PFSK-1 (cell line): ENCODE measurements at regions not wholly inside any gene's neighbourhood (a gene's known extent, or its start where the extent isn't known, plus 50 kb on each side); places are given as distances from the start of the nearest gene placed in this dataset.

Experiments used
- FOXP2 ChIP-seq: optimal IDR thresholded peaks from 2 replicates; pipeline ENCODE3; 2011; ENCODE audit warnings: borderline replicate concordance, control low read depth, inconsistent platforms; ENCODE audit not compliant: insufficient read depth; ENCODE audit errors: extremely low read length, extremely low read depth
- POLR2AphosphoS5 ChIP-seq: IDR thresholded peaks from 2 replicates; pipeline ENCODE4 v1.6.1; 2012; ENCODE audit warnings: low read depth, mild to moderate bottlenecking, control low read depth, low read length, moderate library complexity
- REST ChIP-seq, 2 experiments: IDR thresholded peaks; 2 replicates each; pipeline versions ENCODE4 v1.6.1 to v1.8.0; 2011 to 2012; ENCODE audit warnings: low read depth in 2 of 2, low read length in 2 of 2, control low read depth in 1 of 2, inconsistent platforms in 1 of 2, mild to moderate bottlenecking in 1 of 2, moderate library complexity in 1 of 2; ENCODE audit not compliant: insufficient read depth in 1 of 2
- SIN3A ChIP-seq: IDR thresholded peaks from 2 replicates; pipeline ENCODE4 v1.6.1; 2012; ENCODE audit warnings: mild to moderate bottlenecking, low read length, moderate library complexity, borderline replicate concordance; ENCODE audit not compliant: insufficient read depth
- TAF1 ChIP-seq: IDR thresholded peaks from 2 replicates; pipeline ENCODE4 v1.6.1; 2012; ENCODE audit warnings: low read length, control low read depth, borderline replicate concordance; ENCODE audit not compliant: insufficient read depth

DNA sequence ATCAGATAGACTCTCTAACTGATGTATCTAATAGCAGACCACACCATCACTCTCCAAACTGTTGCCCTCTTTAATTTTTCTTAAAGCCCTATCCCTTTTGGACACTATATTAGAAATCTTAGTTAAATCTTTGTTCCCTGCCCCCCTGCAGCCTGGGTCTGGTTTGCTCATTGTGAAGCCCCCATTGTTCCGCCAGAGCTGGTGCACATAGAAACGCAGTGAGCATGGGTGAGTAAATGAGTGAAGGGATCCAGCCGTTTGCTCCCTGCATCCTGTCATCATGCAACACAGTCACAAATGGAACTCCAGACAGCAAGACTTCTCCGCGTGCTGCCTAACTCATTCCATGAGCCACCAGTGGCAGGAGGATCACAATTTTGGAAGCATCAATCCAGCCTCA is 402.5 kb downstream of the PREX1 start:
- TF ChIP-seq REST (IDR thresholded peaks at IDR 0.05; ENCODE audit: insufficient read depth in 1 of 2, low read depth in 2 of 2, low read length in 2 of 2), result no peak
- TF ChIP-seq FOXP2, result no peak
- TF ChIP-seq TAF1, result no peak
- no peak for TF ChIP-seq POLR2AphosphoS5
- no peak for TF ChIP-seq SIN3A

- TF ChIP-seq FOXP2 (no peak), POLR2AphosphoS5 (no peak), SIN3A (no peak), TAF1 (no peak), REST (IDR thresholded peaks at IDR 0.05; ENCODE audit: insufficient read depth in 1 of 2, low read depth in 2 of 2, low read length in 2 of 2) (no peak)
Observed at GRCh38 chr20:48422242-48422960, 405.4 kb downstream of the PREX1 start.

DNA sequence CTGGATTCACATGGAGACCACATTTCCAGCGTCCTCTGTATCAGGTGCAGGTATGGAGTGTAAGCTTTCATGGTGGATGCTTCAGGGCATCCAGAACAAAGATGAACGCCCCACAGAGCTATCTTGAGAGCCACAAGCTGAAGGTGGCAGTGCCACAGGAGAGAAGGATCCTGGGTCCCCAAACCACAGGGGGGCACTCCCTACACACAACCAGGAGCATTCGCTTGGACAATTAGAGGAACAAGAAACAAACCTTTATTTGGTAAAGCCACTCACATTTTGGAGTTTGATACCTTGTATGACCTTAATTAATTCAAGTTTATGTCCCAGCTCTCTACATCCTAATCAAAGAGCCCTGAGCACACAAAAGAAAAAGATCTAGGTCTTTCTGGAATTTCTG is 406.3 kb downstream of the PREX1 start:
- no peak for TF ChIP-seq POLR2AphosphoS5
- no peak for TF ChIP-seq SIN3A
- TF ChIP-seq TAF1, result no peak
- no peak for TF ChIP-seq REST (IDR thresholded peaks at IDR 0.05; ENCODE audit: insufficient read depth in 1 of 2, low read depth in 2 of 2, low read length in 2 of 2)
- TF ChIP-seq FOXP2, result no peak

DNA sequence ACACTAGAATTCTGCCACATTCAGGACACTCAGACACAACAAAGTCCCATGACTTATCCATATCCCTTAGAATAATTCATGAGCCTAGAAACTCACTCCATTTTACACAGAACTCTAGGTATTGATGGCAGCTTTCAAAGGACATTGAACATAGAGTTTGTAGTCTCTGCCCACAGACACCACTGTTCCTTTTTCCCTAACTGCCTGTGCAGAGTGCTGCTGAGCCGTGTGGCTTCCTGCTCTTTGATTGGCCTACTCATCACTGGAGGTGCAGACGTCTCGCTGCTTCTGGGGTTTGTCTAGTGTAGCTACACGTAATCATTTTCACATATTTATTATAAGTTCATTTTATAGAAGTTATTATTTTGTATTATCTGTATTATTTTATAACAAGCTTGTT is 407.6 kb downstream of the PREX1 start:
- TF ChIP-seq TAF1, result no peak
- no peak for TF ChIP-seq POLR2AphosphoS5
- no peak for TF ChIP-seq FOXP2

DNA sequence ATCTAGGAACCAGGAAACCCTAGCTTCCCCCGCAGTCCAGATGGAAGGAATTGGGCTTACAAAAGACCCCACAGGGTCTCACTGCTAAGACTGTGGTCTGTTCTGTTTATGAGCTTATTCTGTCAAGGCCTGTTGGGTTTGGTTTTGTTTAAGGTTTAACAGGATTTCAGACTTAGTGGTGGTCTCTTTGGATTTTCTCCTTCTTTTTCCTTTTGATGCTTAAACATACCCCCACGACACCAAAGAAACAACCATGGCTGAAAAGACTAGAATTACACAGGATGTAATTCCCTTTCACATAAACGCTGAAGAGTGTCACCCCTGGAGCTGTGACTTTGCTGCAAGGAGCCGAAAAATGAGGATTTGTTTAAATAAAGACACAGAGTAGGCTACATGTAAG is 408.6 kb downstream of the PREX1 start:
- TF ChIP-seq FOXP2, result no peak
- no peak for TF ChIP-seq POLR2AphosphoS5
- TF ChIP-seq TAF1, result no peak
- no peak for TF ChIP-seq SIN3A
- TF ChIP-seq REST (IDR thresholded peaks at IDR 0.05; ENCODE audit: insufficient read depth in 1 of 2, low read depth in 2 of 2, low read length in 2 of 2), result no peak
